K562 (cell line): ENCODE measurements at regions not wholly inside any gene's neighbourhood (a gene's known extent, or its start where the extent isn't known, plus 50 kb on each side); places are given as distances from the start of the nearest gene placed in this dataset.

Experiments used
- ATAC-seq: fragments of 200-7000 bp; cut with Tn5 transposase; 3 replicates; pipeline ENCODE4 v1.9.1; 2020; ENCODE audit warnings: moderate library complexity
- BruUV-seq: library from RNA; stranded (reverse); fragments of 400-500 nt; replicated peaks from 2 replicates; lab custom pipeline; 2021; lab: Mats Ljungman, UMichigan
- CTCF ChIA-PET: fragments of 300-600 bp; formaldehyde crosslinking; extraction: SDS; loops from one replicate; lab custom pipeline; 2021; ENCODE audit warnings: low intra/inter-chr PET ratio; lab: Yijun Ruan, JAX
- POLR2A ChIA-PET: fragments of 300-600, 350-650 bp; sonication (Branson Sonifier 250); formaldehyde crosslinking; extraction: SDS; loops from one replicate; lab custom pipeline; 2021; ENCODE audit warnings: antibody characterized with exemption, inconsistent platforms; lab: Yijun Ruan, JAX
- DNase-seq, 4 experiments: peaks; one replicate each; pipeline versions ENCODE4 v3.0.0 to v3.0.0-alpha.2; 2011 to 2018; ENCODE audit warnings: low spot score in 3 of 4, mixed read lengths in 3 of 4; ENCODE audit errors: extremely low read depth in 1 of 4
- FAIRE-seq: peaks from 2 replicates; lab custom pipeline; 2011; peaks lifted over from hg19 to GRCh38; lab: Jason Lieb, UNC
- H2AFZ ChIP-seq: 2 replicates; pipeline ENCODE4 v1.6.0; 2011; ENCODE audit warnings: low read depth, low read length, control low read depth, inconsistent platforms
- H3K27ac ChIP-seq: fragments of 200-600 bp; 3 replicates; pipeline ENCODE4 v1.8.0; 2011; ENCODE audit warnings: low read depth, mild to moderate bottlenecking, control low read depth, inconsistent platforms, low read length, moderate library complexity, mixed read lengths; ENCODE audit errors: extremely low read depth
- H3K27me3 ChIP-seq, 2 experiments: fragments of 300-600 bp in 1 of 2; 2 replicates in 1 of 2; 3 replicates in 1 of 2; pipeline versions ENCODE4 v1.6.0 to v1.8.0; 2011; ENCODE audit warnings: inconsistent platforms in 2 of 2, low read length in 2 of 2, mild to moderate bottlenecking in 1 of 2, mixed read lengths in 1 of 2, moderate library complexity in 1 of 2; ENCODE audit not compliant: control insufficient read depth in 2 of 2, insufficient read depth in 2 of 2
- H3K36me3 ChIP-seq: fragments of 300-600 bp; 3 replicates; pipeline ENCODE4 v1.8.0; 2011; ENCODE audit warnings: mild to moderate bottlenecking, low read length, inconsistent platforms; ENCODE audit not compliant: control insufficient read depth, insufficient read depth
- H3K4me1 ChIP-seq, 2 experiments: fragments of 200-600 bp in 1 of 2; replicated peaks in 1 of 2; 2 replicates in 1 of 2; 3 replicates in 1 of 2; pipeline versions ENCODE4 v1.5.1 to v1.8.0; 2011; ENCODE audit warnings: inconsistent platforms in 2 of 2, low read length in 2 of 2, mild to moderate bottlenecking in 1 of 2, mixed read lengths in 1 of 2, moderate library complexity in 1 of 2; ENCODE audit not compliant: control insufficient read depth in 2 of 2, insufficient read depth in 2 of 2
- H3K4me2 ChIP-seq: 2 replicates; pipeline ENCODE4 v1.6.1; 2011; ENCODE audit warnings: low read length, control low read depth, inconsistent platforms, mixed read lengths; ENCODE audit not compliant: insufficient read depth
- H3K4me3 ChIP-seq: fragments of 200-600 bp; sonication (generic), shearing (Covaris generic); 2 replicates; pipeline ENCODE4 v1.5.1; 2016; ENCODE audit warnings: control low read depth, inconsistent platforms
- H3K79me2 ChIP-seq: fragments of 200-600 bp; 3 replicates; pipeline ENCODE4 v1.8.0; 2011; ENCODE audit warnings: low read length, inconsistent platforms; ENCODE audit not compliant: control insufficient read depth, insufficient read depth
- H3K9ac ChIP-seq, 2 experiments: 2 replicates each; pipeline versions ENCODE4 v1.6.0 to v1.6.1; 2011; ENCODE audit warnings: low read depth in 2 of 2, low read length in 2 of 2, control low read depth in 1 of 2, inconsistent platforms in 1 of 2, mild to moderate bottlenecking in 1 of 2, mixed read lengths in 1 of 2; ENCODE audit not compliant: insufficient read depth in 1 of 2
- H3K9me1 ChIP-seq: one replicate; pipeline ENCODE4 v1.6.0; 2011; ENCODE audit warnings: inconsistent platforms, mild to moderate bottlenecking, low read length, moderate library complexity; ENCODE audit not compliant: control insufficient read depth, insufficient read depth
- H3K9me3 ChIP-seq: replicated peaks from 2 replicates; pipeline ENCODE4 v1.5.1; 2011; ENCODE audit warnings: low read depth, low read length, inconsistent platforms; ENCODE audit not compliant: control insufficient read depth, insufficient read depth
- H4K20me1 ChIP-seq: replicated peaks from 2 replicates; pipeline ENCODE4 v1.6.1; 2011; ENCODE audit warnings: low read length, inconsistent platforms, mixed read lengths; ENCODE audit not compliant: control insufficient read depth, insufficient read depth
- CC2D1A ChIP-seq: fragments of 450-650 bp; IDR thresholded peaks from 2 replicates; pipeline ENCODE4 v1.6.1; 2017; ENCODE audit warnings: mild to moderate bottlenecking
- ETS2 ChIP-seq: IDR thresholded peaks from 2 replicates; pipeline ENCODE4 v1.6.1; 2016; ENCODE audit warnings: borderline replicate concordance, missing genetic modification characterization, mild to moderate bottlenecking, moderate library complexity, missing compliant biosample characterization; ENCODE audit not compliant: poor library complexity, severe bottlenecking
- HNRNPH1 ChIP-seq: fragments of 200-400 bp; formaldehyde crosslinking; optimal IDR thresholded peaks from 2 replicates; pipeline ENCODE3; 2017; ENCODE audit warnings: low read depth, mild to moderate bottlenecking, low read length, moderate library complexity
- ILK ChIP-seq: fragments of 450-650 bp; IDR thresholded peaks from 2 replicates; pipeline ENCODE4 v1.6.1; 2016; ENCODE audit warnings: missing genetic modification characterization, low read depth, mild to moderate bottlenecking, missing compliant biosample characterization, moderate library complexity, borderline replicate concordance
- MED1 ChIP-seq: sonication (generic); formaldehyde crosslinking; IDR thresholded peaks from 2 replicates; pipeline ENCODE4 v1.8.1; 2023; ENCODE audit warnings: missing genetic modification reagents, borderline replicate concordance
- NFRKB ChIP-seq: fragments of 450-650 bp; IDR thresholded peaks from 2 replicates; pipeline ENCODE4 v1.6.1; 2016; ENCODE audit warnings: low read depth
- POLR3A ChIP-seq: IDR thresholded peaks from 2 replicates; pipeline ENCODE4 v1.6.1; 2011; ENCODE audit warnings: borderline replicate concordance, mild to moderate bottlenecking, moderate library complexity; ENCODE audit not compliant: insufficient read length, insufficient read depth; ENCODE audit errors: extremely low read depth
- POU5F1 ChIP-seq: fragments of 150-350 bp; IDR thresholded peaks from 2 replicates; pipeline ENCODE4 v1.6.1; 2014; ENCODE audit warnings: borderline replicate concordance, low read length, low read depth, mild to moderate bottlenecking; ENCODE audit not compliant: partially characterized antibody
- SP2 ChIP-seq: IDR thresholded peaks from 2 replicates; pipeline ENCODE4 v1.6.1; 2011; ENCODE audit warnings: mild to moderate bottlenecking, low read depth, low read length, moderate library complexity; ENCODE audit not compliant: poor library complexity, severe bottlenecking; ENCODE audit errors: extremely low read depth
- TEAD4 ChIP-seq, 2 experiments: sonication (generic) in 1 of 2; formaldehyde crosslinking in 1 of 2; IDR thresholded peaks; 2 replicates each; pipeline versions ENCODE4 v1.6.1 to v1.8.0; 2012 to 2022; ENCODE audit warnings: borderline replicate concordance in 1 of 2, inconsistent platforms in 1 of 2, low read length in 1 of 2, mild to moderate bottlenecking in 1 of 2, missing genetic modification reagents in 1 of 2
- ZNF75A ChIP-seq: fragments of 450-650 bp; formaldehyde crosslinking; IDR thresholded peaks from 2 replicates; pipeline ENCODE4 v1.4.0; 2020; ENCODE audit warnings: mild to moderate bottlenecking
- WGBS: fragments of 100-300 bp; shearing (Covaris generic); methylation state at CpG from one replicate; pipeline ENCODE4 v1.1.6; 2016; ENCODE audit warnings: low coverage, mixed read lengths; ENCODE audit not compliant: insufficient coverage; ENCODE audit errors: missing lambda C conversion rate; 5-methylcytosine and 5-hydroxymethylcytosine counted together
- in situ Hi-C: fragments of 300-500 bp; cut with MboI; formaldehyde crosslinking; loops from 4 replicates; pipeline ENCODE4 v1.15.0; 2018; ENCODE audit warnings: inconsistent platforms, mixed read lengths
- intact Hi-C: fragments of 100-400 bp; cut with micrococcal nuclease; formaldehyde crosslinking; loops from 2 replicates; pipeline ENCODE4 v1.14.2; 2022
- TF ChIP-seq, protein P1 (sequence below): IDR thresholded peaks from 3 replicates; pipeline ENCODE4 v1.6.1; 2011; ENCODE audit warnings: borderline replicate concordance, mild to moderate bottlenecking, moderate library complexity; ENCODE audit not compliant: insufficient read length; ENCODE audit errors: extremely low read depth
- TF ChIP-seq, protein P2 (sequence below): fragments of 250-450 bp; sonication (Bioruptor Pico); IDR thresholded peaks from 2 replicates; pipeline ENCODE4 v1.8.0; 2021; ENCODE audit warnings: moderate library complexity, mild to moderate bottlenecking, inconsistent platforms
- TF ChIP-seq, protein P3 (sequence below): sonication (generic); formaldehyde crosslinking; IDR thresholded peaks from 2 replicates; pipeline ENCODE4 v1.8.0; 2022; ENCODE audit warnings: mild to moderate bottlenecking, missing genetic modification reagents
- TF ChIP-seq, protein P4 (sequence below): conservative IDR thresholded peaks from 2 replicates; pipeline ENCODE4 v1.6.1; 2011; ENCODE audit warnings: low read depth, mild to moderate bottlenecking, low read length; ENCODE audit not compliant: control insufficient read depth

DNA sequence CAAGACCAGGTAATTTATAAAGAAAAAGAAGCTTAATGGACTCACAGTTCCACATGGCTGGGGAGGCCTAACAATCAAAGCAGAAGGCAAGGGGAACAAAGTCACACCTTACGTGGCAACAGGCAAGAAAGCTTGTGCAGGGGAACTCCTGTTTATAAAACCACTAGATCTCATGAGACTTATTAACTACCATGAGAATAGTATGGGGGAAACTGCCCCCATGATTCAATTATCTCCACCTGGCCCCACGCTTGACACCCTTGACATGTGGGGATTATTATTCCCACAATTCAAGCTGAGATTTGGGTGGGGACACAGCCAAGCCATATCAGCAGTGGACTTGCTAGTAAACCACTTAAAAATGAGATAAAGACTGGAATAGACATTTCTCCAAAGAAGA is 451.7 kb downstream of the DNAJB9 start:
- Histone ChIP-seq H3K4me1 (no peaks in the 10 kb centered on the region), H2AFZ (no peak overlapping the region), H3K4me3 (no peak overlapping the region), H3K27ac (no peak overlapping the region), H3K9me1 (no peaks in the 10 kb centered on the region), H3K4me2 (no peak overlapping the region), H4K20me1 (no peaks in the 10 kb centered on the region), H3K9me3 (no peaks in the 10 kb centered on the region; the same call in 1 of the 2 replicates), H3K27me3 (no peaks in the 10 kb centered on the region), H3K36me3 (no peaks in the 10 kb centered on the region), H3K9ac (no peak overlapping the region), H3K79me2 (no peaks in the 10 kb centered on the region)
- DNase-seq (no peak), ATAC-seq (no peak), FAIRE-seq (no peak)
- no TSS peak for BruUV-seq
- intact Hi-C loops (no loop called here), in situ Hi-C loops (no loop called here)
- 2% methylated on average over 2 of the region's 2 CpGs for WGBS
- ChIA-PET POLR2A (interaction anchor here (0.8 kb wide), 1 partner anchor 619 kb away, joined by 3 read pairs; no protein-coding TSS in a partner anchor), CTCF (no interaction called here)
- TF ChIP-seq, protein P1, sequence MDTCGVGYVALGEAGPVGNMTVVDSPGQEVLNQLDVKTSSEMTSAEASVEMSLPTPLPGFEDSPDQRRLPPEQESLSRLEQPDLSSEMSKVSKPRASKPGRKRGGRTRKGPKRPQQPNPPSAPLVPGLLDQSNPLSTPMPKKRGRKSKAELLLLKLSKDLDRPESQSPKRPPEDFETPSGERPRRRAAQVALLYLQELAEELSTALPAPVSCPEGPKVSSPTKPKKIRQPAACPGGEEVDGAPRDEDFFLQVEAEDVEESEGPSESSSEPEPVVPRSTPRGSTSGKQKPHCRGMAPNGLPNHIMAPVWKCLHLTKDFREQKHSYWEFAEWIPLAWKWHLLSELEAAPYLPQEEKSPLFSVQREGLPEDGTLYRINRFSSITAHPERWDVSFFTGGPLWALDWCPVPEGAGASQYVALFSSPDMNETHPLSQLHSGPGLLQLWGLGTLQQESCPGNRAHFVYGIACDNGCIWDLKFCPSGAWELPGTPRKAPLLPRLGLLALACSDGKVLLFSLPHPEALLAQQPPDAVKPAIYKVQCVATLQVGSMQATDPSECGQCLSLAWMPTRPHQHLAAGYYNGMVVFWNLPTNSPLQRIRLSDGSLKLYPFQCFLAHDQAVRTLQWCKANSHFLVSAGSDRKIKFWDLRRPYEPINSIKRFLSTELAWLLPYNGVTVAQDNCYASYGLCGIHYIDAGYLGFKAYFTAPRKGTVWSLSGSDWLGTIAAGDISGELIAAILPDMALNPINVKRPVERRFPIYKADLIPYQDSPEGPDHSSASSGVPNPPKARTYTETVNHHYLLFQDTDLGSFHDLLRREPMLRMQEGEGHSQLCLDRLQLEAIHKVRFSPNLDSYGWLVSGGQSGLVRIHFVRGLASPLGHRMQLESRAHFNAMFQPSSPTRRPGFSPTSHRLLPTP, result no peak
- no peak for TF ChIP-seq NFRKB
- TF ChIP-seq, protein P2, sequence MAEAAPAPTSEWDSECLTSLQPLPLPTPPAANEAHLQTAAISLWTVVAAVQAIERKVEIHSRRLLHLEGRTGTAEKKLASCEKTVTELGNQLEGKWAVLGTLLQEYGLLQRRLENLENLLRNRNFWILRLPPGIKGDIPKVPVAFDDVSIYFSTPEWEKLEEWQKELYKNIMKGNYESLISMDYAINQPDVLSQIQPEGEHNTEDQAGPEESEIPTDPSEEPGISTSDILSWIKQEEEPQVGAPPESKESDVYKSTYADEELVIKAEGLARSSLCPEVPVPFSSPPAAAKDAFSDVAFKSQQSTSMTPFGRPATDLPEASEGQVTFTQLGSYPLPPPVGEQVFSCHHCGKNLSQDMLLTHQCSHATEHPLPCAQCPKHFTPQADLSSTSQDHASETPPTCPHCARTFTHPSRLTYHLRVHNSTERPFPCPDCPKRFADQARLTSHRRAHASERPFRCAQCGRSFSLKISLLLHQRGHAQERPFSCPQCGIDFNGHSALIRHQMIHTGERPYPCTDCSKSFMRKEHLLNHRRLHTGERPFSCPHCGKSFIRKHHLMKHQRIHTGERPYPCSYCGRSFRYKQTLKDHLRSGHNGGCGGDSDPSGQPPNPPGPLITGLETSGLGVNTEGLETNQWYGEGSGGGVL (CRISPR knock-in tag), result no peak
- TF ChIP-seq SP2, result no peak
- TF ChIP-seq HNRNPH1, result no peak
- TF ChIP-seq CC2D1A, result no peak
- no peak for TF ChIP-seq ILK (tag)
- no peak for TF ChIP-seq POU5F1
- TF ChIP-seq, protein P3, sequence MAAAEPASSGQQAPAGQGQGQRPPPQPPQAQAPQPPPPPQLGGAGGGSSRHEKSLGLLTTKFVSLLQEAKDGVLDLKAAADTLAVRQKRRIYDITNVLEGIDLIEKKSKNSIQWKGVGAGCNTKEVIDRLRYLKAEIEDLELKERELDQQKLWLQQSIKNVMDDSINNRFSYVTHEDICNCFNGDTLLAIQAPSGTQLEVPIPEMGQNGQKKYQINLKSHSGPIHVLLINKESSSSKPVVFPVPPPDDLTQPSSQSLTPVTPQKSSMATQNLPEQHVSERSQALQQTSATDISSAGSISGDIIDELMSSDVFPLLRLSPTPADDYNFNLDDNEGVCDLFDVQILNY, result no peak
- no peak for TF ChIP-seq MED1 (CRISPR knock-in tag)
- TF ChIP-seq, protein P4, sequence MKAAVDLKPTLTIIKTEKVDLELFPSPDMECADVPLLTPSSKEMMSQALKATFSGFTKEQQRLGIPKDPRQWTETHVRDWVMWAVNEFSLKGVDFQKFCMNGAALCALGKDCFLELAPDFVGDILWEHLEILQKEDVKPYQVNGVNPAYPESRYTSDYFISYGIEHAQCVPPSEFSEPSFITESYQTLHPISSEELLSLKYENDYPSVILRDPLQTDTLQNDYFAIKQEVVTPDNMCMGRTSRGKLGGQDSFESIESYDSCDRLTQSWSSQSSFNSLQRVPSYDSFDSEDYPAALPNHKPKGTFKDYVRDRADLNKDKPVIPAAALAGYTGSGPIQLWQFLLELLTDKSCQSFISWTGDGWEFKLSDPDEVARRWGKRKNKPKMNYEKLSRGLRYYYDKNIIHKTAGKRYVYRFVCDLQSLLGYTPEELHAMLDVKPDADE, result no peak
- no peak for TF ChIP-seq ETS2 (tag)
- TF ChIP-seq POLR3A, result no peak
- TF ChIP-seq ZNF75A, result no peak
- TF ChIP-seq TEAD4 (IDR thresholded peaks at IDR 0.05; ENCODE audit: low read length), result no peak
- TF ChIP-seq TEAD4 (CRISPR knock-in tag; IDR thresholded peaks at IDR 0.05; ENCODE audit: borderline replicate concordance), result no peak
